ENCODE measurements at regions not wholly inside any gene's neighbourhood (a gene's known extent, or its start where the extent isn't known, plus 50 kb on each side); places are given as distances from the start of the nearest gene placed in this dataset.

GRCh38 chr5:63228154-63228553 lies 649.5 kb downstream of the LRRC70 start:
- TF ChIP-seq EP300 (IDR thresholded peaks at IDR 0.05; ENCODE audit: low read depth): no peak
- no peak for TF ChIP-seq CTCF (IDR thresholded peaks at IDR 0.05)
- no peak for TF ChIP-seq POLR2AphosphoS5 (IDR thresholded peaks at IDR 0.05)

Measured in transverse colon (tissue), 4 donors.